Ishikawa (cell line): ENCODE measurements at regions not wholly inside any gene's neighbourhood (a gene's known extent, or its start where the extent isn't known, plus 50 kb on each side); places are given as distances from the start of the nearest gene placed in this dataset.

ENCODE experiments used
- EP300 ChIP-seq: IDR thresholded peaks from 2 replicates; pipeline ENCODE4 v1.6.1; 2012; ENCODE audit warnings: borderline replicate concordance
- RAD21 ChIP-seq: IDR thresholded peaks from 2 replicates; pipeline ENCODE4 v1.6.1; 2012; ENCODE audit warnings: low read depth
- REST ChIP-seq: IDR thresholded peaks from 2 replicates; pipeline ENCODE4 v1.6.1; 2012; ENCODE audit warnings: low read depth, mild to moderate bottlenecking

GRCh38 chr2:145759228-145759915 is 1239.5 kb upstream of the ZEB2 start:
- no peak for TF ChIP-seq RAD21
- TF ChIP-seq EP300: no peak
- TF ChIP-seq REST: no peak
